Thyroid gland (tissue), 4 donors: ENCODE measurements at regions not wholly inside any gene's neighbourhood (a gene's known extent, or its start where the extent isn't known, plus 50 kb on each side); places are given as distances from the start of the nearest gene placed in this dataset.

ENCODE experiments used
- CTCF ChIP-seq, 6 experiments: fragments of 200-600 bp in 3 of 6; fragments of 450-650 bp in 3 of 6; sonication (generic) in 3 of 6; IDR thresholded peaks; one replicate each; pipeline ENCODE4 v1.5.1; 2016 to 2019; ENCODE audit warnings: antibody characterized with exemption in 6 of 6, mild to moderate bottlenecking in 2 of 6, inconsistent platforms in 1 of 6, moderate library complexity in 1 of 6
- POLR2A ChIP-seq, 2 donors: fragments of 450-650 bp; IDR thresholded peaks; one replicate each; pipeline ENCODE4 v1.6.1; 2017; ENCODE audit warnings: antibody characterized with exemption in 2 of 2, mild to moderate bottlenecking in 2 of 2, moderate library complexity in 1 of 2

- TF ChIP-seq CTCF (IDR thresholded peaks at IDR 0.05) = no peak
- TF ChIP-seq POLR2A (IDR thresholded peaks at IDR 0.05) = no peak
These were observed 167.8 kb upstream of the TUT7 start for GRCh38 chr9:86521977-86522376.
